ENCODE measurements at regions not wholly inside any gene's neighbourhood (a gene's known extent, or its start where the extent isn't known, plus 50 kb on each side); places are given as distances from the start of the nearest gene placed in this dataset.

GRCh38 chr15:62698646-62699045 lies 343.9 kb upstream of the TPM1 start:
- no peak for DNase-seq (ENCODE audit: low spot score)

- no peak for DNase-seq (ENCODE audit: low spot score)
These were observed 336.2 kb upstream of the TPM1 start for GRCh38 chr15:62706317-62706716.

- DNase-seq (ENCODE audit: low spot score) = no peak
These were observed 334.1 kb upstream of the TPM1 start for GRCh38 chr15:62708470-62708869.

- no peak for DNase-seq (ENCODE audit: low spot score)
These were observed 333.3 kb upstream of the TPM1 start for GRCh38 chr15:62709261-62709660.

GRCh38 chr15:62711691-62712454 lies 330.7 kb upstream of the TPM1 start:
- DNase-seq (ENCODE audit: low spot score) = no peak

GRCh38 chr15:62712455-62712839 lies 330.1 kb upstream of the TPM1 start:
- DNase-seq (ENCODE audit: low spot score) = no peak

- no peak for DNase-seq (ENCODE audit: low spot score)
These were observed 326.6 kb upstream of the TPM1 start for GRCh38 chr15:62715946-62716345.

GRCh38 chr15:62717496-62717895 lies 325.1 kb upstream of the TPM1 start:
- DNase-seq (ENCODE audit: low spot score) = no peak

GRCh38 chr15:62719316-62719715 lies 323.2 kb upstream of the TPM1 start:
- no peak for DNase-seq (ENCODE audit: low spot score)

GRCh38 chr15:62722237-62722636 lies 320.3 kb upstream of the TPM1 start:
- DNase-seq (ENCODE audit: low spot score) = no peak

- DNase-seq (ENCODE audit: low spot score) = no peak
These were observed 316.1 kb upstream of the TPM1 start for GRCh38 chr15:62726461-62726860.

- no peak for DNase-seq (ENCODE audit: low spot score)
These were observed 315.0 kb upstream of the TPM1 start for GRCh38 chr15:62727501-62727900.

- no peak for DNase-seq (ENCODE audit: low spot score)
These were observed 311.7 kb upstream of the TPM1 start for GRCh38 chr15:62730825-62731224.

GRCh38 chr15:62732078-62732477 lies 310.5 kb upstream of the TPM1 start:
- DNase-seq (ENCODE audit: low spot score) = no peak

GRCh38 chr15:62734706-62735105 lies 307.8 kb upstream of the TPM1 start:
- no peak for DNase-seq (ENCODE audit: low spot score)

- no peak for DNase-seq (ENCODE audit: low spot score)
These were observed 305.8 kb upstream of the TPM1 start for GRCh38 chr15:62736756-62737155.

- DNase-seq (ENCODE audit: low spot score) = no peak
These were observed 305.0 kb upstream of the TPM1 start for GRCh38 chr15:62737551-62737950.

GRCh38 chr15:62739082-62739481 lies 303.5 kb upstream of the TPM1 start:
- DNase-seq (ENCODE audit: low spot score) = no peak

GRCh38 chr15:62739507-62739906 lies 303.0 kb upstream of the TPM1 start:
- no peak for DNase-seq (ENCODE audit: low spot score)

GRCh38 chr15:62740141-62741004 lies 302.2 kb upstream of the TPM1 start:
- no peak for DNase-seq (ENCODE audit: low spot score)

- DNase-seq (ENCODE audit: low spot score) = no peak
These were observed 301.4 kb upstream of the TPM1 start for GRCh38 chr15:62741106-62741505.

- DNase-seq (ENCODE audit: low spot score) = peak; percentile 51
These were observed 300.0 kb upstream of the TPM1 start for GRCh38 chr15:62742409-62743171.
